NCI-H187 (cell line): ENCODE measurements at regions not wholly inside any gene's neighbourhood (a gene's known extent, or its start where the extent isn't known, plus 50 kb on each side); places are given as distances from the start of the nearest gene placed in this dataset.
A peak's percentile ranks its signal among the peaks of the same experiment; 100 is the strongest.

Experiments
- DNase-seq, 2 experiments: peaks; one replicate each; lab custom pipeline; 2025; lab: John Stamatoyannopoulos, UW

DNA sequence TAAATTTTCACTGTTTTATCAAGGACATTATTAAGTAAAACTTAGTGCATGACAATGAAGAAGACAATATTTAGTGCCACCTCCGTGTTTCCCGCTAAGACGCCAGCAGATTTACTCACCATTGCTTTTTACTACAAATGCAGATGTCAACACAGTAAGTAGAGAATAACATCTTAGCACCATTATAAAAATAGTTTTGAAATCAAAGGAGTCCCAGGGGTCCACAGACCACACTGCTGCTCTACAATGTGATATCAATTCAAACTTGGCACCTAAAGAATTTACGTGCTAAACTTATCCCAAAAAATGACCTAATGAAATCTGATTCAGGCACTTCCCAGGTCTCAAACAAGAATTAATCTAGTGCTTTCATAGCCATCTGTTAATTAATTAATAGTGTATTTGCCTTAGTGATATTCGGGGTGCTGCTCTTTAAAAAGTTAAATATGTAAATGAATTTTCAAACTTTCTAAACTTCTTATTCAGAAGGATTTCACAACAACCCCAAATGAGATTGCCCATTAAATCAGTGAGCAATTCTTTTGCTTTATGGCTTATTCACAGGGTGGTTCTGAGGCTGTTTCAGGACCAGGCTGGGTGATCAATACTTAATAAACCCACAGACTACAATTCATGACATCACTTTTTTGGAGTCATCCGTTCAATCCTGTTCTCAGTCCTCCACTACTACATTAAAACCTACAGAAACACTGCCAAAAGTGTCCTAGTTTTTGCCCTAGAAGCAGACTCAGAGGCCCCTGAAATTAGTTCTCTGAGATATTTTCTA, 161.3 kb upstream of the LMNTD1 start:
- DNase-seq: no peak

DNA sequence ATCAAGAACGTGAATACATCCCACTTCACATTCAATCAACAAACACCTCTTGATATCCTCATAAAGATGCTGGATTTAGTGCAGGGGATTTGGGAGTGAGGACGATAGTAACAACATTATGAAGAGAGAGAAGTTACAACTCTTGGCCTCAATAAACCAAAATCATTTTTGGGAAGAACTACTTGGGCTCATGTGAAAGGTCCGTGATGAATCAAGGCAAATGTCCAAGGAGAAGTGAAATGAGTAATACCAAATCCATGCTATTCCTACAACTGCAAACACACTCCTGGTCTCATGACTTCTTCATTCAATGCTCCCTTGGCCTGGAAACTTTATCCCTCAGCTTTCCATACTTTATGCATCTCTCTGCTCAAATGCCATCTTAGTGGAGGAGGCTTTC, 162.0 kb upstream of the LMNTD1 start:
- no peak for DNase-seq

DNA sequence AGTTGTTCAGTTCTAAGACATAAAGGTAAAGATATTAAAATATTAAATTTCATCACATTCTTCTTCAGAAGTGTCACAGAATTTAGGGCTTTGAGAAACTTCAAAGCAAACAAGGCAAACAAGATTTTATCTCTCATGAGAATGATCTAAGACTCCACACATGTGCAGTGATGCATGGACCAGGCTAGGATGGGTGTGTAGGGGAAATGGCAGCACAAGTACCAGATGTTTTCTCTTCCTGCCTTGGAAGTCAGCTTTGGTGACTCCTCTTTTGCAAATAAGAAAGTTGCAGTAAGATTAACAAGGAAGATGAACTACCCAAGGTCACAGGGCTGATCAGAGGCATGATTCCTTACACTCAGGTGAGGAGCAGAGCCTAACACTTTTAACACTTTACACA, 163.8 kb upstream of the LMNTD1 start:
- no peak for DNase-seq

DNA sequence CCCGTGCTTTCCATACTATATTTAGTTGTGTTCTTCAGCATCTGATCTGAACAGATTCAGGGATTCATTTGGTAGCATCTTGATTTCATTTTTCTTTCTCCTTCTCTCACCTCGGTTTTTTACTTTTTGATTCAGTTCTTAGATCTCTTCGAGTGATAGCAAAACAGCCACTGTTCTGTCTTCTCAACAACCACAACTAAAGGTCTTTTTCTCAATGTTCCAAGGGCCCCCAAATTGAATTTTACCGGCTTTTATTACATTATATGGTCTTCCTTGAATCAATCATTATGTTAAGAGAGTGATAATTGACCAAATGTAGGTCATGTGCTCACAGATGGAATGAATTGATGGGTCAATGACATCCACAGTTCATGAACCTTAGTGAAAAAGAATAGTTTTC, 164.5 kb upstream of the LMNTD1 start:
- no peak for DNase-seq

DNA sequence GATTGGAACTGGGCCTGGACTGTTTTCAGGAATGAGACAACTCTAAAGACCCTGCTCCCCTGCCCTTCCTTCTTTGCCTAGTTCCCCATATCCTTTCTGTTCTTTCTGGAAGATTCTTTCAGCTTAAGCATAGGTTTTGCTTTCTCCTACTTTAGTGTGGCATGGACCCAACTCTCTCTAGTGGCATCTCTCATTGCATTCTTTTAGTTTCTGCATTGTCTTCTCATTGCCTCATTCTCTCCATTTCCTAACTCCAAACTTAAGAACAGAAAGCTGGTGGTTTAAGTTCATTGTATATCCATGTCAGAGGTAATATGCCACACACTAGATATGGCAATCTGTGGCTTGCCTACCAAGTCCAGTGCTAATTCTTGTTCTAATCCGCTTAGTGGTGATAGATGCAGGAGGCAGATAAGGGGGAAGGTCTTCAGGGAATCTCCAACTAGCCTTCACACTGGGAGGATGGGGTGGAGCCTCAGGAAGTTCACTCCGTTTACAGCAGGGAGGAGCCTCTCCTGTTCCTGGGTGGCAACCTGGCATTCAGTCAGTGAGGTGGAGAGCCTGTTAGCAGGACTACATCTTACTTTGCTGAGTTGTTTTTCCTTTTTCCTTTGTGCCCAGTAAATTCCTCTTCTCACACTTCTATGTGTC, 165.1 kb upstream of the LMNTD1 start:
- DNase-seq: no peak

DNA sequence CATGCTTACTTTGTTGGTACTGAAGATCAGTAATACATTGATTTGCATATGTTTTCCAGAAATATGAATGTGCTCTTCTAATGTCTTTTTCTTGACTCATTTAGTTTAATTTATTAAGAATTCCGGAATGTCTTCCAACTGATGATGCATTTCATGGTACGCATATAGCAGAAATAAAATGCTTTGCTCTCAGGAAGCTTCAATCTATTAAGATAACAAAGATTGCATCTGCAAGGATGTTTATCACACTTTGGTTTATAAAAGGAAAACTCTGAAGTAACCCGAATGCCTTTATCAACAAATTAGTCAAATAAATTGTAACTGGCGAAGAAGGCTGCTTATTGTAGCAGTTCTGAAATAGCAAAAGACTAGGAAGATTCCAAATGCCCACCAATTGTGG, 166.4 kb upstream of the LMNTD1 start:
- no peak for DNase-seq

DNA sequence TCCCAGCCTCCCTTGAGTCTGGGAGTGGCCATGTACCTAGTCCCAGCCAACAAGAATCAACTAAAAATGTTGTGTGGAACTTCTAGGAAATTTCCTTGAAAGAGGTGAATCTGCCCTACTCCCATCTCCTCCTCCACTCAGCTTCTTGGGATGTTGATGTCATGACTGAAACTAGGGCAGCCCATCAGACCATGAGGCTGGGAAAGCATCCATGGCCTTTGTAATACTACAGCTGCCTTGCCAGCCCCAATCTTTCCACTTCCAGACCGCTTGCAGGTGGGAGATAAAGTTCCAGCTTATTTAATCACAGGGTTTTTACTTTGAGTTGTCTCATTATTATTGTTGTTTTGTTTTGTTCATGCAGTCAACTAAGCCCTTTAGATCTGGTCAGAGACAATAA, 170.3 kb upstream of the LMNTD1 start:
- no peak for DNase-seq

DNA sequence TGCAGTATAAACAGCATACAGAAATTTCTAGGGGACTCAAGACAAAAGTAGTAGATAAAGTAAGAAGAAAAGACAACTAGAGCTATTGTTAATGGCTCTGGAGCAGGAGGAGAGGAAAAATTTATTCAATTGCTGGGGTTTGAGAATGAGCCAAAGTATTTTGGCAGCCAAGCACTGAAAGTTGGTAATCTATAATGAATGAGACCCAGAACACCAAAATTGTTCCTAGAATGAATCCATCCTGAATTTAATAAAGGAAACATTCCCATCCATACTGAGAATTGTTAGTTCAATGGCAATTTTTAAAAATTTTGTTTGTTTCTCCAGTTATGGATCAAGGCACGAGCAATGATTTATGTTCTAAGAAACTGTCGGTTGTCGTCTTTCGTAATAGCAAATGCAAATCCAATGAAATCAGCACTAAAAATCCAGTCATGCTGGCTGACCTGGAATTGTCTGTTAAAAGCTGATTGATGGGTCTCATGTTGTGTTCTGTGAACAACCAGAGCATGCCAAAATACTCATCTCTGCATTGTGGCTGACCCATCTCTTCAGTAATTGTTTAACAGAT, 170.9 kb upstream of the LMNTD1 start:
- no peak for DNase-seq

DNA sequence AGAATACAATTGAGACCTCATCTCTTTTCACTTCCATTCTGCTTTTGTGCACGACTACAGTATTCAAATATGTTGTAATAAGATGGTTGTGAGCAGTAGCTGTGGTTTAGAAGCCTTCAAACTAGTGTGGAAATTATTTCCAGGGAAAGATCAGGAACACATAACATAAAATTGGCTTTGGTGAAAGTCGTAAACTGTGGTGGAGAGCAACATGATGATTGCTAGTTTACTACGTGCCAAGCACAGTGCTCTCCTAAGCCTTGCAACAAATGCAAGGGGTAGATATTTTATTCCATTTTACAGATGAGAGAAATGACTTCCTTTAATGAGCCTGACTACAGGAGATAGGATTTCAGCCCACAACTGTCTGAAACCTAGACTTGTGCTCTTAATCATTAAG, 172.4 kb upstream of the LMNTD1 start:
- DNase-seq: no peak

- no peak for DNase-seq
Observed at GRCh38 chr12:25725931-25726330, 172.8 kb upstream of the LMNTD1 start.

DNA sequence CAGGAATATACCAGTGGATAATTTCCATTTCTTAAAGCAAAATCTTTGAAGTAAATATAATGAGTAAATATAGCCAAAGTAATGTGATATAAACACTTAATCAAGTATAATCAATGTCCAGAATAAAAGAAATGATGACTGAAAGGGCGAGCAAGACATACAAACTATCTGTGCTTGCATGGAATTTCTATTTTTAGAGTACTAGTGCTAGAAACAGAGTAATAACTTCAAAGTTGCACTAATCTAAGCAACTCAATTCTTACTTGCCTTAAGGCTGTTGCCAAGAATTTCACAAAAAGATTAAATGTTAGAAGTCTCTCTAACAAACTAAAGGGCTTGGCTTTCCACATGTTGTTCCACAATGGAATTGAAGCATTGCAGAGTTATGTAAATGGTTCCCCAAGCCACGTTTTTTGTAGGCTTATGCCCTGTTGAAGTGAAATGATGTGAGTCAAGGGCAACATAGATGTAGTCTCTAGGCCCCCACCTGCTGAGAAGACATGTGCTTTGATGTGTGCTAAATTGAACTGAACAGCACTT, 175.0 kb upstream of the LMNTD1 start:
- DNase-seq: peak; percentile 20 to 53

GRCh38 chr12:25730489-25731349, 177.6 kb upstream of the LMNTD1 start:
- DNase-seq: no peak

GRCh38 chr12:25733541-25733940, 180.5 kb upstream of the LMNTD1 start:
- DNase-seq: no peak

DNA sequence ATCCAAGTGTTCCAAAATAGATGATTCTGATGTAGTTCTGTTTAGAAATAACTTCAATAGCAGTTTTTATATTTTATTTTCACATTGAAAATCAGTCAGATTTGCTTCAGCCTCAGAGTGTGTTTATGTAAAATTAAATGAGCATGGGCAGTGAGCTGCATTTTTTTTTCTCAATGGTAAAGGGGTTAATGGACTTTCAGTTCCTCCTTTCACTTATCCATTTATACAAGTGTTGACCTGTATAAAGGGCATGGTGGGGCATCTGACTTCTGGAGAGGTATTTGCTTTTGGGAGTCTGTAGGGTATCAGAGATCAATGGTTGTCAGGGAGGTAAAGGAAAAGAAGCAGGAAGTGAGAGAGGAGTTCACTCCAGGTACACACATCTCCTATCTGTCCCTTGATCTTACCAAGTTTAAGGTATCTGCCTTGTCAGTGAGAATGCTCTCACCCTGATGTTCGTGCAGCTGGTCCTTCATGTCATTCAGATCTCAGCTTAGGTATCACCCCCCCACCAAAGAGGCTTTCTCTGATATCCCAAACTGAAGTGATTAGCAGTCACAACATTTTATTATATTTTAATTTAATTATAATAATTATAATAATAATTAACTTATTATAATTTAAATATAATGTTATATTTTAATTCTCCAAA, 181.6 kb upstream of the LMNTD1 start:
- no peak for DNase-seq

- DNase-seq: no peak
Observed at GRCh38 chr12:25740617-25741016, 187.5 kb upstream of the LMNTD1 start.

- DNase-seq: no peak
Observed at GRCh38 chr12:25741917-25742316, 188.8 kb upstream of the LMNTD1 start.

GRCh38 chr12:25743679-25744215, 190.7 kb upstream of the LMNTD1 start:
- no peak for DNase-seq

GRCh38 chr12:25744313-25744712, 191.2 kb upstream of the LMNTD1 start:
- DNase-seq: no peak

- DNase-seq: no peak
Observed at GRCh38 chr12:25745281-25745680, 192.2 kb upstream of the LMNTD1 start.

- no peak for DNase-seq
Observed at GRCh38 chr12:25746131-25746530, 193.0 kb upstream of the LMNTD1 start.

DNA sequence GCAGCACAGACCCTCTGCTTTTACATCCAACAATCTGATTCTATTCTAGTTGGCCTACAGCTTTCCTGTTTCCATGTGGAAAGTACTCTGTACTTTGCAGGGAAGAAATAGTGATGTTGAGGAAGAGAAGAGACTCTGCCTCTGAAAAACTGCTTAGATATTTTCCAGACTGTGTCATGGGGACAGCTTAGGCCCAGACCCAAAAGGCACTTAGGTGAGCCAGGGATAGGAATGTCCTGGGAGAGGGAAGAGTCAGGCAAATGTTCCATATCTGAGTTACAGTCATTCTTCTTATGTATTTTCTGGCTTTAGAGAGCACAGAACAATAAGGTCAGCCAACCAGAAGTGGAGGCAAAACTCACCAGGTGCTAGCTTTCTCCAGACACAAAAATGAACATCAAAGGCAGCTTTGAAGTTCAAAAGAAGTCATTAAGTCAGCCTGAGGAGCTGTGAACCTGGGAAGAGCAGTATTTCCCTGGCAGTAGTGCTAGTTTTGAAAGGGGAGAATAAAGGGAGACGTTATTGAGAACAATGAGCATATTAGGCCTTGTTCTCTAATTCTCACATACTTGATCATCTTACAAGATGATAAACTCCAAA, 199.7 kb upstream of the LMNTD1 start:
- no peak for DNase-seq
